Mesenchymal stem cell (in vitro differentiated cells and primary cell): ENCODE measurements at regions not wholly inside any gene's neighbourhood (a gene's known extent, or its start where the extent isn't known, plus 50 kb on each side); places are given as distances from the start of the nearest gene placed in this dataset.

Experiments
- DNase-seq: peaks from one replicate; pipeline ENCODE4 v3.0.0-alpha.2; 2013
- H2AFZ ChIP-seq: one replicate; pipeline ENCODE4 v1.6.1; 2013; ENCODE audit warnings: low read depth, mild to moderate bottlenecking, control low read depth, inconsistent platforms, low read length, moderate library complexity
- H2AK5ac ChIP-seq: 2 replicates; pipeline ENCODE4 v1.6.1; 2013; ENCODE audit warnings: low read length, moderate library complexity, mild to moderate bottlenecking, inconsistent platforms; ENCODE audit not compliant: severe bottlenecking
- H2BK120ac ChIP-seq: one replicate; pipeline ENCODE4 v1.6.1; 2013; ENCODE audit warnings: low read depth, mild to moderate bottlenecking, inconsistent platforms, low read length, moderate library complexity
- H2BK12ac ChIP-seq, 2 experiments: one replicate each; pipeline ENCODE4 v1.6.1; 2013; ENCODE audit warnings: inconsistent platforms in 2 of 2, low read length in 2 of 2, mild to moderate bottlenecking in 2 of 2, moderate library complexity in 2 of 2, control low read depth in 1 of 2
- H2BK15ac ChIP-seq: one replicate; pipeline ENCODE4 v1.6.1; 2013; ENCODE audit warnings: mild to moderate bottlenecking, low read depth, inconsistent platforms; ENCODE audit not compliant: poor library complexity, severe bottlenecking
- H2BK5ac ChIP-seq: 2 replicates; pipeline ENCODE4 v1.6.1; 2013; ENCODE audit warnings: low read depth, mild to moderate bottlenecking, low read length, control low read depth, inconsistent platforms; ENCODE audit not compliant: poor library complexity, severe bottlenecking
- H3K14ac ChIP-seq, 2 experiments: one replicate each; pipeline ENCODE4 v1.6.1; 2013; ENCODE audit warnings: inconsistent platforms in 2 of 2, low read length in 2 of 2, control low read depth in 1 of 2, mild to moderate bottlenecking in 1 of 2, moderate library complexity in 1 of 2
- H3K18ac ChIP-seq, 2 experiments: one replicate each; pipeline ENCODE4 v1.6.1; 2013; ENCODE audit warnings: inconsistent platforms in 2 of 2, low read length in 2 of 2, control low read depth in 1 of 2, low read depth in 1 of 2, mild to moderate bottlenecking in 1 of 2
- H3K23ac ChIP-seq, 2 experiments: one replicate each; pipeline ENCODE4 v1.6.1; 2013; ENCODE audit warnings: inconsistent platforms in 2 of 2, low read length in 2 of 2, mild to moderate bottlenecking in 2 of 2, moderate library complexity in 2 of 2, control low read depth in 1 of 2
- H3K27ac ChIP-seq: 2 replicates; pipeline ENCODE4 v1.5.1; 2013; ENCODE audit warnings: mild to moderate bottlenecking, moderate library complexity, low read length, control low read depth, inconsistent platforms; ENCODE audit not compliant: poor library complexity, severe bottlenecking
- H3K27me3 ChIP-seq, 2 experiments: 2 replicates each; pipeline versions ENCODE4 v1.6.1 to v1.7.0; 2013; ENCODE audit warnings: low read length in 2 of 2, mild to moderate bottlenecking in 2 of 2, moderate library complexity in 2 of 2, control low read depth in 1 of 2, inconsistent platforms in 1 of 2; ENCODE audit not compliant: control insufficient read depth in 1 of 2, insufficient read depth in 1 of 2
- H3K36me3 ChIP-seq, 2 experiments: 2 replicates each; pipeline versions ENCODE4 v1.6.1 to v1.7.0; 2013; ENCODE audit warnings: low read length in 2 of 2, control low read depth in 1 of 2, inconsistent platforms in 1 of 2, low read depth in 1 of 2, mild to moderate bottlenecking in 1 of 2; ENCODE audit not compliant: insufficient read depth in 2 of 2, control insufficient read depth in 1 of 2
- H3K4ac ChIP-seq, 2 experiments: one replicate each; pipeline ENCODE4 v1.6.1; 2013; ENCODE audit warnings: inconsistent platforms in 2 of 2, low read length in 2 of 2, mild to moderate bottlenecking in 2 of 2, moderate library complexity in 2 of 2, control low read depth in 1 of 2, low read depth in 1 of 2
- H3K4me1 ChIP-seq: 2 replicates; pipeline ENCODE4 v1.6.1; 2013; ENCODE audit warnings: low read depth, low read length, control low read depth; ENCODE audit not compliant: control insufficient read depth, insufficient read depth
- H3K4me2 ChIP-seq: 2 replicates; pipeline ENCODE4 v1.6.1; 2013; ENCODE audit warnings: low read length, mild to moderate bottlenecking, inconsistent platforms; ENCODE audit not compliant: poor library complexity, severe bottlenecking
- H3K4me3 ChIP-seq, 2 experiments: 2 replicates each; pipeline versions ENCODE4 v1.5.1 to v1.7.0; 2013; ENCODE audit warnings: low read length in 2 of 2, mild to moderate bottlenecking in 2 of 2, control low read depth in 1 of 2, low read depth in 1 of 2; ENCODE audit not compliant: insufficient read depth in 1 of 2
- H3K79me1 ChIP-seq: replicated peaks from 2 replicates; pipeline ENCODE4 v1.6.1; 2013; ENCODE audit warnings: mild to moderate bottlenecking, control low read depth, low read length, inconsistent platforms; ENCODE audit not compliant: poor library complexity, severe bottlenecking
- H3K9ac ChIP-seq: 2 replicates; pipeline ENCODE4 v1.7.0; 2013; ENCODE audit warnings: mild to moderate bottlenecking, low read length, moderate library complexity
- H3K9me3 ChIP-seq: 2 replicates; pipeline ENCODE4 v1.7.0; 2013; ENCODE audit warnings: mild to moderate bottlenecking, low read length; ENCODE audit not compliant: control insufficient read depth
- H4K8ac ChIP-seq: one replicate; pipeline ENCODE4 v1.6.1; 2013; ENCODE audit warnings: inconsistent platforms, mild to moderate bottlenecking, low read length, moderate library complexity
- H4K91ac ChIP-seq: one replicate; pipeline ENCODE4 v1.6.1; 2013; ENCODE audit warnings: mild to moderate bottlenecking, low read length, inconsistent platforms
- WGBS: methylation state at CpG from one replicate; pipeline ENCODE4 v1.1.7; 2013; ENCODE audit warnings: mixed read lengths; 5-methylcytosine and 5-hydroxymethylcytosine counted together

GRCh38 chrX:123049071-123049625 lies 134.9 kb upstream of the GRIA3 start:
- H3K4me2 ChIP-seq = no peak overlapping the region
- H3K14ac ChIP-seq = no peak overlapping the region
- no peak overlapping the region for H3K23ac ChIP-seq
- H3K9me3 ChIP-seq = no peaks in the 10 kb centered on the region
- H2AFZ ChIP-seq = no peak overlapping the region
- no peak overlapping the region for H4K8ac ChIP-seq
- no peak overlapping the region for H2BK15ac ChIP-seq
- no peaks in the 10 kb centered on the region for H3K36me3 ChIP-seq
- no peak overlapping the region for H3K9ac ChIP-seq
- H3K18ac ChIP-seq = no peak overlapping the region
- H3K4ac ChIP-seq = no peak overlapping the region
- H3K27ac ChIP-seq = no peak overlapping the region
- H4K91ac ChIP-seq = no peak overlapping the region
- no peak for DNase-seq
- no peaks in the 10 kb centered on the region for H3K27me3 ChIP-seq
- no peak overlapping the region for H2BK120ac ChIP-seq
- WGBS = 83% methylated on average over 3 of the region's 3 CpGs
- no peak overlapping the region for H2AK5ac ChIP-seq
- H3K4me1 ChIP-seq = no peaks in the 10 kb centered on the region
- H2BK5ac ChIP-seq = no peak overlapping the region
- no peak overlapping the region for H2BK12ac ChIP-seq
- no peak overlapping the region for H3K4me3 ChIP-seq
- no peaks in the 10 kb centered on the region for H3K79me1 ChIP-seq

GRCh38 chrX:123060986-123061385 lies 123.1 kb upstream of the GRIA3 start:
- H2BK120ac ChIP-seq = no peak overlapping the region
- H3K23ac ChIP-seq = no peak overlapping the region
- H3K4ac ChIP-seq = no peak overlapping the region
- H3K9me3 ChIP-seq = no peaks in the 10 kb centered on the region
- no peak overlapping the region for H2AFZ ChIP-seq
- no peak overlapping the region for H2BK15ac ChIP-seq
- no peak overlapping the region for H3K9ac ChIP-seq
- H3K4me2 ChIP-seq = no peak overlapping the region
- no peak overlapping the region for H3K4me3 ChIP-seq
- no peak overlapping the region for H4K91ac ChIP-seq
- H3K36me3 ChIP-seq = no peaks in the 10 kb centered on the region
- no peak overlapping the region for H4K8ac ChIP-seq
- H2AK5ac ChIP-seq = no peak overlapping the region
- no peak overlapping the region for H2BK12ac ChIP-seq
- no peak overlapping the region for H2BK5ac ChIP-seq
- no peak overlapping the region for H3K27ac ChIP-seq
- no peak overlapping the region for H3K14ac ChIP-seq
- no peak for DNase-seq
- no peaks in the 10 kb centered on the region for H3K4me1 ChIP-seq
- H3K18ac ChIP-seq = no peak overlapping the region
- no peaks in the 10 kb centered on the region for H3K79me1 ChIP-seq
- H3K27me3 ChIP-seq = no peaks in the 10 kb centered on the region

- Histone ChIP-seq H4K91ac (no peak overlapping the region), H3K4me3 (no peak overlapping the region), H3K9me3 (no peaks in the 10 kb centered on the region), H3K23ac (no peak overlapping the region), H2BK12ac (no peak overlapping the region), H3K27ac (no peak overlapping the region), H3K9ac (no peak overlapping the region), H3K36me3 (no peaks in the 10 kb centered on the region), H4K8ac (no peak overlapping the region), H2BK5ac (no peak overlapping the region), H2BK15ac (no peak overlapping the region), H3K18ac (no peak overlapping the region), H3K4me2 (no peak overlapping the region), H3K14ac (no peak overlapping the region), H3K4me1 (no peaks in the 10 kb centered on the region), H3K27me3 (no peaks in the 10 kb centered on the region), H2AK5ac (no peak overlapping the region), H3K4ac (no peak overlapping the region), H2AFZ (no peak overlapping the region), H2BK120ac (no peak overlapping the region), H3K79me1 (no peaks in the 10 kb centered on the region)
- no peak for DNase-seq
These were observed 120.0 kb upstream of the GRIA3 start for GRCh38 chrX:123064053-123064452.

- Histone ChIP-seq H2BK12ac (no peak overlapping the region), H3K23ac (no peak overlapping the region), H3K27me3 (no peaks in the 10 kb centered on the region), H3K4me3 (no peak overlapping the region), H2AK5ac (no peak overlapping the region), H3K9ac (no peak overlapping the region), H3K27ac (no peak overlapping the region), H3K4me2 (no peak overlapping the region), H3K4ac (no peak overlapping the region), H2BK5ac (no peak overlapping the region), H3K79me1 (no peaks in the 10 kb centered on the region), H3K18ac (no peak overlapping the region), H2BK15ac (no peak overlapping the region), H3K36me3 (no peaks in the 10 kb centered on the region), H3K4me1 (no peaks in the 10 kb centered on the region), H4K8ac (no peak overlapping the region), H2BK120ac (no peak overlapping the region), H3K9me3 (no peaks in the 10 kb centered on the region), H2AFZ (no peak overlapping the region), H3K14ac (no peak overlapping the region), H4K91ac (no peak overlapping the region)
- WGBS = 54% methylated on average over 2 of the region's 3 CpGs
- no peak for DNase-seq
These were observed 111.2 kb upstream of the GRIA3 start for GRCh38 chrX:123072686-123073385.
